HL-60/S4 (cell line): ENCODE measurements at regions not wholly inside any gene's neighbourhood (a gene's known extent, or its start where the extent isn't known, plus 50 kb on each side); places are given as distances from the start of the nearest gene placed in this dataset.
"Not testable (repeated sequence)": the region's sequence is repeated elsewhere in the genome, so short reads cannot be mapped to it uniquely, and the experiment has no call there.

Source experiments
- in situ Hi-C: fragments of 300-500 bp; cut with MboI; formaldehyde crosslinking; loops from 2 replicates; pipeline ENCODE4 v1.14.3; 2022; ENCODE audit warnings: low sequenced_read_pairs

DNA sequence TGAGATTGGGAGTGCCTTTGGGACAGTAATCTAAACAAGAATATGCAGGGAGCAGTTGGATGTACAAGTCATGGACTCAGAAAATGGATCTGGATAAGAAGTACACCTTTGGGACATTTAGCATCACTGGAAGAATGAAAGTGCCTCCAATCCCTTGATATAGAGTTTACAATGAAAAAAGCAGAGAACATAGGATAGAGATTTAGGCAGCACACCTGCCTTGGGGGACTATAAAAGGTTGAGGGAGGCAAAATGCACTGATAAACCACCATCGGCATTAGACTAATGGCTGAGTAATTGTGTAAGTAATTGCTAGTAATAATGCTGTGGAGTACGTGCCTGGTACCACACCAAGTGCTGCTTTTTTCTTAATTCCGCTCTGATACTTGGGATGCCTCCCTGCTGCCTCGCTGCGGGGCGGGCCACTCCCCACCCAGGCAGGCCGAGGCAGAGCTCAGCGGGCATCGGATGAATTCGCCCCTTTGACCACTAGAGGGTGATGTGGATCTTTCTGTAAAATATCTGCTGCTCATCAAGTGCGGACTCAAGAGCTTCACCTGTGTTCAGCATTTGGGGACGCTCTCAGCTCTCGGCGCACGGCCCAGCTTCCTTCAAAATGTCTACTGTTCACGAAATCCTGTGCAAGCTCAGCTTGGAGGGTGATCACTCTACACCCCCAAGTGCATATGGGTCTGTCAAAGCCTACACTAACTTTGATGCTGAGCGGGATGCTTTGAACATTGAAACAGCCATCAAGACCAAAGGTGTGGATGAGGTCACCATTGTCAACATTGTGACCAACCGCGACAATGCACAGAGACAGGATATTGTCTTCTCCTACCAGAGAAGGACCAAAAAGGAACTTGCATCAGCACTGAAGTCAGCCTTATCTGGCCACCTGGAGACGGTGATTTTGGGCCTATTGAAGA is 99.9 kb downstream of the ANKRD18B start:
- in situ Hi-C loops, result no loop called here

DNA sequence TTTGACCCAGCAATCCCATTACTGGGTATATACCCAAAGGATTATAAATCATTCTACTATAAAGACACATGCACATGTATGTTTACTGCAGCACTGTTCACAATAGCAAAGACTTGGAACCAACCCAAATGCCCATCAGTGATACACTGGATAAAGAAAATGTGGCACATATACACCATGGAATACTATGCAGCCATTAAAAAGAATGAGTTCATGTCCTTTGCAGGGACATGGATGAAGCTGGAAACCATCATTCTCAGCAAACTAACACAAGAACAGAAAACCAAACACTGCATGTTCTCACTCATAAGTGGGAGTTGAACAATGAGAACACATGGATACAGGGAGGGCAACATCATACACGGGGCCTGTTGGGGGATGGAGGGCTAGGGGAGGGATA is 104.3 kb downstream of the ANKRD18B start:
- in situ Hi-C loops, result not testable (repeated sequence)

GRCh38 chr9:33628865-33629410 is 104.9 kb downstream of the ANKRD18B start:
- in situ Hi-C loops, result no loop called here

- in situ Hi-C loops, result loop anchor here (10.0 kb wide), 1 partner anchor 91 kb away; no protein-coding TSS in a partner anchor
Measured at GRCh38 chr9:33633636-33634035, 109.6 kb downstream of the ANKRD18B start.

DNA sequence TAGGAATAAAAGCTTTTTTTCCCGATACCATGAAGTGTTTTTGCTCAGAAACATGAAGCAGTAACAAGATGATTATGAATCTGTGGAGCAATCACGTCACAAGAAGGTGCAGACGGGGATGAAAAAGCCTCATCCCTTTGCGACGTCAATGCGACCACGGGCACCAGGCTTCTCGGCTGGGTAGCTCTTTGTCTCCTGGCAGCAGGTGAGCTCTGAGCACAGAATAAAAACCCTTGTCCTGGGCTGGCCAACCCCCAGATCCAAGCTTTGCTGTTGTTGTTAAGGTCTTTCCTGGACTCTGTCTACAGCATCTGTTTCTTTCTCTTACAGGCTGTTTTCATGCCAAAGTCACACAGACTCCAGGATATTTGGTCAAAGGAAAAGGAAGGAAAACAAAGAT is 113.8 kb downstream of the ANKRD18B start:
- in situ Hi-C loops, result loop anchor here (10.0 kb wide), 1 partner anchor 87 kb away; no protein-coding TSS in a partner anchor

DNA sequence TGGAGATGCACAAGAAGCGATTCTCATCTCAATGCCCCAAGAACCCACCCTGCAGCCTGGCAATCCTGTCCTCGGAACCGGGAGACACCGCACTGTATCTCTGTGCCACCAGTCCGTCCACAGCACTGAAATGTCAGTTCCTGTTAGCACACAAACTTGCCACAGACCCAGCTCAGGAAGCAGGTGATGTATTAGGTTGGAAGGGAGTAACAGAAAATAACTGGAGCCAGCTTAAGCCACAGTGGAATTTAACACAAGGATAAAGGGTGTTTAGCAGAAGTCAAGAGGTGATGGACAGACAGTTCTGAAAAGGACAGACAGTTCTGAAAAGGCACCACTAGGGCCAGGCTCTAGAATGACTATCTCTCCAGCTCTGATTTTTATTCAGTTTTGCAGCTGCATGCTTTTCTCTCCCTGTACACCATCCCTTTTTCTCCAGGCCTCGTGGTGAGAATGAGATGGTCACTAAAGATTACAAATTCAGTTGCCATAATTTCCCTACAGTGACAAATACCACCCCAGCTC is 114.4 kb downstream of the ANKRD18B start:
- in situ Hi-C loops, result loop anchor here (10.0 kb wide), 1 partner anchor 86 kb away; no protein-coding TSS in a partner anchor

DNA sequence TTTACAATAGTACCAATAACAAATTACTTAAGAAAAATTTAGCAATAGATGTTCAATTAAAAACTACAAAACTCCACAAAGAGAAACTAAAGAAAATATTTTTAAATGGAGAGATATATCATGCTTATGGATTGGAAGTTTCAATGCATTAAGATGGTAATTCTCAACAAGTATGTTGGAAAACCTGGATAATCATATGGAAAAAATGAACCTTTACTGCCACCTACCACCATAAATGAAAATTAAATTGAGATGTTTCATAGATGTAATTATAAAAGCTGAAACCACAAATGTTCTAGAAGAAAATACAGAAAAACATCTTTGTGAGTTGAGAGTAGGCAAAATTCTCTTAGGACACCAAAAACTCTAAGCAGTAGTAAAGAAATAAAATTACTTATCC is 121.7 kb downstream of the ANKRD18B start:
- in situ Hi-C loops, result no loop called here

DNA sequence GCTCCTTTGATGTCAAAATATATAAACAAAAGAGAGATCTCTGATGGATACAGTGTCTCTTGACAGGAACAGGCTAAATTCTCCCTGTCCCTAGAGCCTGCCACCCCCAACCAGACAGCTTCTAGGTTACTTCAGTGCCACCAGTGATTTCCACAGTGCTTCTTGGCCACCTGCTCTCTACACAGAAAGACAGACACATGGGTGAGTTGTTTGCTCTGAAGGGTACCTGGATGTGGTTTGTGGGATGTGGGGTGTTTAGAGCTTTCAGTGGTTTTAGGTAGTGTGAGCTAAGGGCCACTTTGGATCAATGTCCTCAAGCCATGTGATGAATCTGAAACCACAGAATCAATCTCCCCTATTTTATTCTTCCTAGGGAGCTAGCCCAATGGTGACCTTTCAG is 125.4 kb downstream of the ANKRD18B start:
- in situ Hi-C loops, result no loop called here

DNA sequence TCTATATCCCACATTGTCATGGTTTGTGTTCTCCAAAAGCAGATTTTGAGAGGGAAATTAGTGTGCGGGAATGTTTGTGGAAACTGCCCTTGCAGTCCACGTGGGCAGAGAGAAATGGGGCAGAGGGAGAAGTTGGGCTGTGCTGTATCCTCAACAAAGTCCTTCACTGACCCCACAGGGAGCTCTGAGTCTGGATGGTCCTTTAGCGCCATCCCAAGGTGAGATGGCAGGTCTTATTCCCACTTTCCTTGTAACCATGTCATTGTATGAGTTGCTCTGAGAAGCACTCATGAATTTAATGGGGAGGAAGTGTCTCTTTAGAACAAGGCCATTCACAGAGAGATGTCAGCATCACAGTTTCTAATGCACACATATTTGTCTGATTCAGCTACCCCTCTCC is 127.1 kb downstream of the ANKRD18B start:
- in situ Hi-C loops, result no loop called here

GRCh38 chr9:33659921-33660320 is 135.4 kb upstream of the PRSS3 start:
- in situ Hi-C loops, result no loop called here

DNA sequence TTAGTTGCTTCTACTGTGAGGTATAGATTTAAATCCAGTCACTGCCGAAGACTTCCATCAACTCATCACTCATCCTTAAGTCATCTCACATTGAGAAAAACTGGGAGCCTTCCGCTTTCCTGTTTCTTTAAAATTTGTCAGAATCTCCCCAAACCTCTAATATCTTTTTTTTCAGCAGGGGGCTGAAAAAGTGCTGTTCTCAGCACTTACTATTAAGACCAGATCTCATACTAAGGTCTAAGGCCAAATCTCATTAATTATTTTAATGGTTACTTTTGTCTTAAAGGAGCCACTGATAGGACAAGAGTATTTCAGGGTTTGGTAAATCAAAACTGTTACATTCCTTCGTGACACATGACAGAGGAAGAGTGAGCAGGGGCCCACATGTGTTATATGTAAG is 134.6 kb upstream of the PRSS3 start:
- in situ Hi-C loops, result no loop called here

GRCh38 chr9:33661176-33661575 is 134.2 kb upstream of the PRSS3 start:
- in situ Hi-C loops, result no loop called here

DNA sequence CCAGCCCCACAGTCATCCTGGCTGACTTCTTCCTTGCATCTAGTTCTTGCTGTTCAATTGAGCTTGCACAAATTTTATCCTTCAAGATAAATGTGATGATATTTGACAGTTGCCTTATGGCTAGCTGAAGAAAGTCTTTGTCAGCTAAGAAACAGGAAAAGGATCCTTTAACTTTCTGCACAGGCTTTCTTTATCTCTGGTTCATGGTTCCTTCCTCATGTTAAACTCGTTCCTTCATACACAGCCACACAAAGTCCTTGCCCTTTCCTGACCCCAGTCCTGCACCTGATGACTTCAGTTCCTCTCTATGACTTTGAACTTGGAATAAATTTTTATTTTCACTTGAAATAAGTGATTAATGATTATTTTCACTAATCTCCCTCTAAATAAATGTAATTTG is 132.5 kb upstream of the PRSS3 start:
- in situ Hi-C loops, result no loop called here

DNA sequence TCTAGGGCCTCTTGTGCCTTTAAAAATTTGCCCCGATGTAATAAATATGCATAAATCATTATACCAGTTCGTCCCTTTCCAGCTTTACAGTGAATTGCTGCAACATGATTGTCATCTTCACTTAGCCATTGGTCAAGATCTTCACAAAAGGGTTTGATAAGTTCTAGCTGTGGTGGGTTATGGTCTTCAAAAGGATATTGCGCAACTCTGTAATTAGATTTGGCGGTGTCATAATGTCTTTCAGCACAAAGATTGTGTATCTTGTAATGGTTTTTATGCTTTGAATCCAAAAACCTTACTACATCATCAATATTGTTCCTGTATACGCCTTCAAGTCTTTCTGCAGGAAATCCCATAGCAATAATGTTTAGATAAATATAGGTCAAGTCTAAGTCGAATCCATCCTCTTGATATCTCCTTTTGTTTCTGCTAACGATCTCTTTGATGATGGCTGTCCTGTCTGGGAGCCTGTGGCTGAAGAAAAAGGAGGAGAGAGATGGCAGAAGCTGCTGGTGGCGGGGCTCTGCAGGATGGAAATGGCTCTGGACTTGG is 119.1 kb upstream of the PRSS3 start:
- in situ Hi-C loops, result not testable (repeated sequence)

DNA sequence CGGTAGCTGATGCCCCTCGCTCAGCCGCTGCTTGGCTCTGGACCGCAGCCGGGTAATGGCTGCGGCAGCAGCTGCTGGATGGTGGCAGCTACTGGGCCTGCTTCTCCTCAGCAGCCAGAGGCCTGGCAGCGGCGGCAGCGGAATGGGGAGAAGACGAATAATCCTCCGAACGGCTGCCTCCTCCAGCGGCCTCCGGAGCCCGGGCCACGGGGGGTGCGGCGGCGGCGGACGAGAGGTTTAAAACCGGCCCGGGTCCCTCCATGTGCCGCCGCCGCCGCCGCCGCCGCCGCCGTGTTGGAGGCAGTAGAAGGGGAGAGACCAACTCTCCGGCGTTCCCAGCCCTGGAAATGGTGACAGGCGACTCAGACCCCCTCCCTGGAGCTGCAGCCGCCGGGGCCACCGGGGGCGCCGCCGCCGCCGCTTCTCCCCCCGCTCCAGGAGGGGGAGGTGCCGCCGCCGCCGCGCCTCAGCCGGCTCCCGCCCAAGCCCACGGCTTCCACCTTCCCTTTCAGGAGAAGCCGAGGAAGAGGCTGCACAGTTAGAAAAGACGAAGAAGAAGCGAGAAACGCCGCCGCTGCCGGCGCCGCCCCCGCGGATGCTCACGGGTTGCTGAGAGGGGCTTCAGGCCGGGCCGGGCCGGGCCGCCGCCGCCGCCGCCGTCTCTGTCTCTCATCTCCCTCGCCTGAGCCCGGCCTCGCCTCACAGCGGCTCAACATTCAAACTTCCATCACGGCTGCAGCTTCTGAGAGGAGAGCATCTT is 118.4 kb upstream of the PRSS3 start:
- in situ Hi-C loops, result no loop called here

GRCh38 chr9:33677506-33677809 is 117.9 kb upstream of the PRSS3 start:
- in situ Hi-C loops, result no loop called here

DNA sequence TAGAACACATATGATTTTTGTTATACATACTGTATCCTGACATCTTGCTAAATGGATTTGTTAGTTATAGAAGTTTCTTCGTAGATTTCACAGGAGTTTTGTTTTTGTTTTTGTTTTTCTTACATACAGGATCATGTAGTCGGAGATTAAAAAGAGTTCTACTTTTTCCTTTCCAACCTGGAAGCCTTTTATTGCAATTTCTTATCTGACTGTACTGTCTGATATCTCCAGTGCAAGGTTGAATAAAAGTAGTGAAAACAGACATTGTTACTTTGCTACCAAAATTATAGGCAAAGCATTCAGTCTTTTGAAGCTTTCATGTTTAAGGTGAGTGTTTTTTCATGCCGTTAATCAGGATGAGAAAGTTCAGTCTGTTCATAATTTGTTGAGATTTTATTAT is 117.4 kb upstream of the PRSS3 start:
- in situ Hi-C loops, result no loop called here

DNA sequence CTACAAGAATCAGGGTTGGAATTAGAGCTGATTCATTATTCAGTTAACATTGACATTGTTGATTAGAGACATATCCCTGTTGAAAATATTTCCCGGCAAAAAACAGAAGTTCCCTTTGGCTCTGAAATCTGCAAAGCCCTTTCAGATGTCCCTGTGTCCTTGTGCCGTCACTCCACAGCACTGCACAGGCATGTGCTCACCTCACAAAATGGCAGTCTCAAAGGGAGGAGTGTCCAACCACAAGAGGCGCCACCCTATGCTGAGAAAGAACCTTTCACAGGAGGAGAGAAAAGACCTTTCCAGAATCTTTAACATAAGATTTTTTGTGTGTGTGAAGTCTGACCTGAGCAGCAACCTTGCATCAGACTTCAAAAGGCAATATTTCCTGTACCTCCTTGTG is 112.8 kb upstream of the PRSS3 start:
- in situ Hi-C loops, result no loop called here

- in situ Hi-C loops, result no loop called here
Measured at GRCh38 chr9:33684831-33685230, 110.5 kb upstream of the PRSS3 start.

GRCh38 chr9:33686942-33687341 is 108.4 kb upstream of the PRSS3 start:
- in situ Hi-C loops, result no loop called here

- in situ Hi-C loops, result no loop called here
Measured at GRCh38 chr9:33687779-33688178, 107.6 kb upstream of the PRSS3 start.
